Liver (tissue), 3 donors: ENCODE measurements at regions not wholly inside any gene's neighbourhood (a gene's known extent, or its start where the extent isn't known, plus 50 kb on each side); places are given as distances from the start of the nearest gene placed in this dataset.

Experiments
- CTCF ChIP-seq: fragments of 150-350 bp; IDR thresholded peaks from 2 replicates; pipeline ENCODE4 v1.5.1; 2017; ENCODE audit warnings: improper control_type of control experiment, low read depth, low read length; ENCODE audit not compliant: missing input control
- EGR1 ChIP-seq, 2 donors: IDR thresholded peaks; 2 replicates each; pipeline ENCODE4 v1.6.1; 2016 to 2018; ENCODE audit warnings: antibody characterized with exemption in 2 of 2, low read depth in 2 of 2
- FOXA1 ChIP-seq: IDR thresholded peaks from 2 replicates; pipeline ENCODE4 v1.6.1; 2016; ENCODE audit warnings: antibody characterized with exemption
- HNF4A ChIP-seq, 2 donors: conservative IDR thresholded peaks; 2 replicates each; pipeline ENCODE4 v1.6.1; 2016; ENCODE audit warnings: antibody characterized with exemption in 2 of 2, mild to moderate bottlenecking in 2 of 2
- HNF4G ChIP-seq: IDR thresholded peaks from 2 replicates; pipeline ENCODE4 v1.6.1; 2016; ENCODE audit warnings: antibody characterized with exemption
- JUND ChIP-seq, 2 donors: IDR thresholded peaks; 2 replicates each; pipeline ENCODE4 v1.6.1; 2016; ENCODE audit warnings: antibody characterized with exemption in 2 of 2
- MAX ChIP-seq: IDR thresholded peaks from 2 replicates; pipeline ENCODE4 v1.6.1; 2016; ENCODE audit warnings: antibody characterized with exemption
- RAD21 ChIP-seq, 2 donors: IDR thresholded peaks; 2 replicates each; pipeline ENCODE4 v1.6.1; 2016; ENCODE audit warnings: antibody characterized with exemption in 2 of 2, mild to moderate bottlenecking in 2 of 2
- REST ChIP-seq: IDR thresholded peaks from 2 replicates; pipeline ENCODE4 v1.6.1; 2016; ENCODE audit warnings: antibody characterized with exemption, mild to moderate bottlenecking
- RXRA ChIP-seq, 2 donors: IDR thresholded peaks; 2 replicates each; pipeline ENCODE4 v1.6.1; 2017 to 2018; ENCODE audit warnings: antibody characterized with exemption in 2 of 2, mild to moderate bottlenecking in 1 of 2
- SP1 ChIP-seq: IDR thresholded peaks from 2 replicates; pipeline ENCODE4 v1.6.1; 2018; ENCODE audit warnings: antibody characterized with exemption, mild to moderate bottlenecking
- TAF1 ChIP-seq: conservative IDR thresholded peaks from 2 replicates; pipeline ENCODE4 v1.6.1; 2016; ENCODE audit warnings: antibody characterized with exemption, mild to moderate bottlenecking
- YY1 ChIP-seq: IDR thresholded peaks from 2 replicates; pipeline ENCODE4 v1.6.1; 2016; ENCODE audit warnings: antibody characterized with exemption, mild to moderate bottlenecking
- TF ChIP-seq, protein P1 (sequence below): IDR thresholded peaks from 2 replicates; pipeline ENCODE4 v1.6.1; 2016; ENCODE audit warnings: antibody characterized with exemption
- donor health status: healthy.
- donor health status: healthy.

- TF ChIP-seq RAD21 (IDR thresholded peaks at IDR 0.05) (no peak), CTCF (no peak), FOXA1 (no peak), TAF1 (no peak), MAX (no peak), YY1 (peak; percentile 86), REST (no peak), SP1 (no peak), EGR1 (IDR thresholded peaks at IDR 0.05; ENCODE audit: low read depth in 2 of 2) (no peak), HNF4G (no peak), HNF4A (conservative IDR thresholded peaks at IDR 0.05) (peak in 1 of 2 donors; percentile 17), JUND (IDR thresholded peaks at IDR 0.05) (no peak), RXRA (IDR thresholded peaks at IDR 0.05) (peak in 1 of 2 donors; percentile 18)
- TF ChIP-seq, protein P1, sequence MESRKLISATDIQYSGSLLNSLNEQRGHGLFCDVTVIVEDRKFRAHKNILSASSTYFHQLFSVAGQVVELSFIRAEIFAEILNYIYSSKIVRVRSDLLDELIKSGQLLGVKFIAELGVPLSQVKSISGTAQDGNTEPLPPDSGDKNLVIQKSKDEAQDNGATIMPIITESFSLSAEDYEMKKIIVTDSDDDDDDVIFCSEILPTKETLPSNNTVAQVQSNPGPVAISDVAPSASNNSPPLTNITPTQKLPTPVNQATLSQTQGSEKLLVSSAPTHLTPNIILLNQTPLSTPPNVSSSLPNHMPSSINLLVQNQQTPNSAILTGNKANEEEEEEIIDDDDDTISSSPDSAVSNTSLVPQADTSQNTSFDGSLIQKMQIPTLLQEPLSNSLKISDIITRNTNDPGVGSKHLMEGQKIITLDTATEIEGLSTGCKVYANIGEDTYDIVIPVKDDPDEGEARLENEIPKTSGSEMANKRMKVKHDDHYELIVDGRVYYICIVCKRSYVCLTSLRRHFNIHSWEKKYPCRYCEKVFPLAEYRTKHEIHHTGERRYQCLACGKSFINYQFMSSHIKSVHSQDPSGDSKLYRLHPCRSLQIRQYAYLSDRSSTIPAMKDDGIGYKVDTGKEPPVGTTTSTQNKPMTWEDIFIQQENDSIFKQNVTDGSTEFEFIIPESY: no peak
Measured at GRCh38 chr12:87661786-87662377, 367.3 kb downstream of the C12orf50 start.
